ENCODE measurements at regions not wholly inside any gene's neighbourhood (a gene's known extent, or its start where the extent isn't known, plus 50 kb on each side); places are given as distances from the start of the nearest gene placed in this dataset.

DNA sequence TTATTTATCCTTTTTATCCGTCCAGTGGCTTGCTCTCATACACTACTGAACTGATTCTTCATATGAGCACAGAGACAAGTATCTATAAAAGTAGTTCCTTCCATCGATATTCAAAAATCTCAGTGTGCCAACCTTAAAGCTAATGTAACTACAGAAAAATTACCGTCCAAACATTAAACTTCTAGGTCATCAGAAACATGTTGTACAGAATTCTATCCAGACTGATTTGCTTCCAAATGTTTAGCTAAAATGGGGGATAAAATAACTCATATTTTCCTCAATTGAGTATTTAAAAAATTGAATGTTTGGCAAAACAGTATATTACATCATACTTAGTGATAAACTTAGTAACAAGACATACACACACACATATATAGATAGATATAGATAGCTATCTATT lies 584.7 kb upstream of the SEMA3D start:
- DNase-seq: no peak
- no peaks in the 10 kb centered on the region for H3K27me3 ChIP-seq
- in situ Hi-C loops (cut with MboI; ENCODE audit: low sequenced_read_pairs in 4 of 4) (no loop called here), intact Hi-C loops (cut with DNase I; ENCODE audit: low total_unique reads) (no loop called here)
- no peak overlapping the region for H3K27ac ChIP-seq
- H3K9me3 ChIP-seq: no peaks in the 10 kb centered on the region
- H3K36me3 ChIP-seq: no peaks in the 10 kb centered on the region
- no peak for ATAC-seq
- H3K4me3 ChIP-seq: no peak overlapping the region
- H3K4me1 ChIP-seq: no peaks in the 10 kb centered on the region
- TF ChIP-seq, protein P1, sequence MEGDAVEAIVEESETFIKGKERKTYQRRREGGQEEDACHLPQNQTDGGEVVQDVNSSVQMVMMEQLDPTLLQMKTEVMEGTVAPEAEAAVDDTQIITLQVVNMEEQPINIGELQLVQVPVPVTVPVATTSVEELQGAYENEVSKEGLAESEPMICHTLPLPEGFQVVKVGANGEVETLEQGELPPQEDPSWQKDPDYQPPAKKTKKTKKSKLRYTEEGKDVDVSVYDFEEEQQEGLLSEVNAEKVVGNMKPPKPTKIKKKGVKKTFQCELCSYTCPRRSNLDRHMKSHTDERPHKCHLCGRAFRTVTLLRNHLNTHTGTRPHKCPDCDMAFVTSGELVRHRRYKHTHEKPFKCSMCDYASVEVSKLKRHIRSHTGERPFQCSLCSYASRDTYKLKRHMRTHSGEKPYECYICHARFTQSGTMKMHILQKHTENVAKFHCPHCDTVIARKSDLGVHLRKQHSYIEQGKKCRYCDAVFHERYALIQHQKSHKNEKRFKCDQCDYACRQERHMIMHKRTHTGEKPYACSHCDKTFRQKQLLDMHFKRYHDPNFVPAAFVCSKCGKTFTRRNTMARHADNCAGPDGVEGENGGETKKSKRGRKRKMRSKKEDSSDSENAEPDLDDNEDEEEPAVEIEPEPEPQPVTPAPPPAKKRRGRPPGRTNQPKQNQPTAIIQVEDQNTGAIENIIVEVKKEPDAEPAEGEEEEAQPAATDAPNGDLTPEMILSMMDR (IDR thresholded peaks at IDR 0.05 in 4 of 5, conservative IDR thresholded peaks at IDR 0.05 in 1 of 5): no peak
- TF ChIP-seq POLR2A (IDR thresholded peaks at IDR 0.05): no peak

DNA sequence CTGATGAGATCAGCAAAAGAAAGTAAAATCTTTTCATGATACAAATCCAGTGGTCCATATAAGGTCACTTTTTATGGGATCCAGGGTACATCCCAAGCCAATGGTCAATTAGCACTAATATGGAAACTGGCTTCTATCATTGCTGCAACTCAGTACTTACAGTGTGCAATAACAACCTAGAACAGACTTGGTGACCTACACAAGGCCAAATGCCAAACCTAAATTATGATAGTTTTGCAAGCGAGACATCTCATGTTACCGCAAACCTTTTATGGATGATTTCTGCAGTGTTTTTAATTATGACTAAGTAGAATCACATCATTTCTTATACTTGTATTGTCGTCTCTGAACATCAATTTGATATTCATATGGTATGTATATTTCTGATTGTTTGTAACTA lies 583.5 kb upstream of the SEMA3D start:
- Histone ChIP-seq H3K4me3 (no peak overlapping the region), H3K4me1 (no peaks in the 10 kb centered on the region), H3K9me3 (no peaks in the 10 kb centered on the region), H3K27me3 (no peaks in the 10 kb centered on the region), H3K27ac (no peak overlapping the region), H3K36me3 (no peaks in the 10 kb centered on the region)
- ATAC-seq (no peak), DNase-seq (no peak)
- intact Hi-C loops (cut with DNase I; ENCODE audit: low total_unique reads): no loop called here
- in situ Hi-C loops (cut with MboI; ENCODE audit: low sequenced_read_pairs in 4 of 4): no loop called here
- TF ChIP-seq, protein P1 (IDR thresholded peaks at IDR 0.05 in 4 of 5, conservative IDR thresholded peaks at IDR 0.05 in 1 of 5): no peak
- no peak for TF ChIP-seq POLR2A (IDR thresholded peaks at IDR 0.05)

DNA sequence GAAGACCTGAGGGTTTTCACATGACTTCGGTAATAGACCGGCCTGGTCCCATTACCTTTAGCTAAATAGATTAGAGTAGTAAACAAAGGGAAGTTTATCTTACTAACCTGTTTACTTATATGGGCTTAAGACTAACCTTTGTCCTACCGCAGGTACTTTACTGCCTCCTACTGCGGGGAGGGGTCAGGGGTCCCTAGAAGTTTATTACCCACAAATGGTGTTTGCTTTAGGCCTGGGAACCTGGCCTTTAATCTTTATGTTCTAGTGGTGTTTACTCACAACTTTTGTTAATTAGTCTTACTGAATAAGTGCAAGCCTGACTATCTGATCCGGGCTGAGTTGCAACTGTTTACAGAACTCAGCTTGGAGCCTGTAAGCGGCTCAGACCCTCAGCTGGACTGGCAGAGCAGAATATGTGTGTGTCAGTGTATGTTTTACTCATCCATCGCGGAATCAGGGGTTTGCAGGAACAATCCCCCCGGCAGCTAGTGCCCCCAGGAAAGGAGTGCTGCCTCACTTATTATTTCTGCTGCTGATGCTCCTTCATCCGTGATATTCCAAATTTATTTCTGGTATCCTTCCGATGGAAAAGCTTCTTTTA lies 578.9 kb upstream of the SEMA3D start:
- Histone ChIP-seq H3K36me3 (no peaks in the 10 kb centered on the region), H3K27ac (no peak overlapping the region), H3K4me1 (no peaks in the 10 kb centered on the region), H3K27me3 (no peaks in the 10 kb centered on the region), H3K9me3 (no peaks in the 10 kb centered on the region), H3K4me3 (no peak overlapping the region)
- in situ Hi-C loops (cut with MboI; ENCODE audit: low sequenced_read_pairs in 4 of 4): no loop called here
- no peak for DNase-seq
- ATAC-seq: no peak
- TF ChIP-seq POLR2A (IDR thresholded peaks at IDR 0.05): no peak
- TF ChIP-seq, protein P1 (IDR thresholded peaks at IDR 0.05 in 4 of 5, conservative IDR thresholded peaks at IDR 0.05 in 1 of 5): no peak
- intact Hi-C loops (cut with DNase I; ENCODE audit: low total_unique reads): no loop called here

DNA sequence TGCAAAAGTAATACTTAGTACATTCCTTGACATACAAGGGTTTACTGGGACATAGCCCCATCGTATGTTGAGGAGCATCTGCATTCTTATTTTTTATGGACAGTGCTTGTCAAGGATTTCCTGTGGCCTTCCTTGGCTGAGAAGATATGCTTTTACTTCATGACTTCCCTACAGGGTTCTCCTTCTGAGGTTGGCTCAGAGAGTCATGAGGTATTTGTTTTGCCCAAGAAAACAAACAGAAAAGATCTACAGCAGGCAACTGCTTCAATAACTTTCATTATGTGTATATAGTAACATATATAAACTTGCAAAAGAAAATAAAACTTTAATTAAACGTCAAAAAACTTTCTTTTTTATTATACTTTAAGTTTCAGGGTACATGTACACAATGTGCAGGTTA lies 577.2 kb upstream of the SEMA3D start:
- TF ChIP-seq, protein P1 (IDR thresholded peaks at IDR 0.05 in 4 of 5, conservative IDR thresholded peaks at IDR 0.05 in 1 of 5): no peak
- no peak for TF ChIP-seq POLR2A (IDR thresholded peaks at IDR 0.05)
- no peaks in the 10 kb centered on the region for H3K4me1 ChIP-seq
- in situ Hi-C loops (cut with MboI; ENCODE audit: low sequenced_read_pairs in 4 of 4): no loop called here

DNA sequence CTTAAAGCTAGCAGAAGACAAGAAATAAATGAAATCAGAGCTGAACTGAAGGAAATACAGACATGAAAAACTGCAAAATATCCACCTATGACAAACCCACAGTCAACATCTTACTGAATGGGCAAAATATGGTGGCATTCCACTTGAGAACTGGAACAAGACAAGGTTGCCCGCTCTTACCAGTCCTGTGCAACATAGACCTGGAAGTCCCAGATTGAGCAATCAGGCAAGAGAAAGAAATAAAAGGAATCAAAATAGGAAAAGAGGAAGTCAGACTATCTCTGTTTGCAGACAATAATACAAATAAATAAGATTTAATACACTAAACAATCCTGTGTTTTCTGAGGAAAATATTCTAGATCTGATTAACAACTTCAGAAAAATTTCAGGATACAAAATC lies 570.5 kb upstream of the SEMA3D start:
- no peaks in the 10 kb centered on the region for H3K4me1 ChIP-seq
- no peak overlapping the region for H3K4me3 ChIP-seq
- intact Hi-C loops (cut with DNase I; ENCODE audit: low total_unique reads): no loop called here
- H3K27ac ChIP-seq: no peak overlapping the region
- H3K27me3 ChIP-seq: no peaks in the 10 kb centered on the region
- no peak for TF ChIP-seq POLR2A (IDR thresholded peaks at IDR 0.05)
- TF ChIP-seq, protein P1 (IDR thresholded peaks at IDR 0.05 in 4 of 5, conservative IDR thresholded peaks at IDR 0.05 in 1 of 5): no peak
- H3K9me3 ChIP-seq: no peaks in the 10 kb centered on the region
- in situ Hi-C loops (cut with MboI; ENCODE audit: low sequenced_read_pairs in 4 of 4): no loop called here
- H3K36me3 ChIP-seq: no peaks in the 10 kb centered on the region
- no peak for ATAC-seq
- no peak for DNase-seq

More for the DNA sequence above, 577.2 kb upstream of the SEMA3D start:
- H3K36me3 ChIP-seq: no peaks in the 10 kb centered on the region
- H3K27ac ChIP-seq: no peak overlapping the region
- H3K4me3 ChIP-seq: no peak overlapping the region
- intact Hi-C loops (cut with DNase I; ENCODE audit: low total_unique reads): no loop called here
- no peaks in the 10 kb centered on the region for H3K9me3 ChIP-seq
- ATAC-seq (no peak), DNase-seq (no peak)
- no peaks in the 10 kb centered on the region for H3K27me3 ChIP-seq
